HFF-Myc (cell line): ENCODE measurements at regions not wholly inside any gene's neighbourhood (a gene's known extent, or its start where the extent isn't known, plus 50 kb on each side); places are given as distances from the start of the nearest gene placed in this dataset.

Experiments
- DNase-seq: peaks from one replicate; pipeline ENCODE4 v3.0.0-alpha.2; 2011; ENCODE audit warnings: low read depth; ENCODE audit errors: extremely low read depth
- H3K4me3 ChIP-seq: replicated peaks from 2 replicates; pipeline ENCODE4 v1.5.1; 2011; ENCODE audit warnings: low read depth, mild to moderate bottlenecking, control low read depth, low read length
- CTCF ChIP-seq: IDR thresholded peaks from 2 replicates; pipeline ENCODE4 v1.5.1; 2012; ENCODE audit warnings: mild to moderate bottlenecking, low read depth, low read length, control low read depth; ENCODE audit errors: missing control alignments

GRCh38 chr6:18733921-18734550, 346.9 kb downstream of the RNF144B start:
- no peak for TF ChIP-seq CTCF
- DNase-seq = no peak
- no peak overlapping the region for H3K4me3 ChIP-seq

- DNase-seq = no peak
- H3K4me3 ChIP-seq = no peak overlapping the region
- TF ChIP-seq CTCF = no peak
Observed at GRCh38 chr6:18741741-18742140, 354.6 kb downstream of the RNF144B start.

DNA sequence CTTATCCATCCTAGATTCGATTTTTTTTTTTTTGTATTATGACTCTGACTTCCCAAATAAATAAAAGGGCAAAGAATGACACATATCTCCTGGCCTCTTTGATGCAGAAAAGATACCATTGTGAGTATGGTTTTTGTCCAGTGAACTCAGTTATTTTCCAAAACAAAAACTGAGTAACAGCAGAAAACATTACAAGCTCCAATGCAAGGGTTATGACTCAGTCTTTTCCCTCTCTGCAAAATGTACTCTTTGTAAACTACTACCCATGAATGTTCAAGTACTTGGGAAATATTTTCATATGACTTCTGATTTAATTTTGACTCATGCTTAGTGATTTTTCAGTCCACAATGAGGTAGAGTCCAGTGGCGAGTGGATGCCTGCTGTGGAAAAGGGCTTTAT, 355.3 kb downstream of the RNF144B start:
- no peak overlapping the region for H3K4me3 ChIP-seq
- no peak for TF ChIP-seq CTCF
- no peak for DNase-seq

DNA sequence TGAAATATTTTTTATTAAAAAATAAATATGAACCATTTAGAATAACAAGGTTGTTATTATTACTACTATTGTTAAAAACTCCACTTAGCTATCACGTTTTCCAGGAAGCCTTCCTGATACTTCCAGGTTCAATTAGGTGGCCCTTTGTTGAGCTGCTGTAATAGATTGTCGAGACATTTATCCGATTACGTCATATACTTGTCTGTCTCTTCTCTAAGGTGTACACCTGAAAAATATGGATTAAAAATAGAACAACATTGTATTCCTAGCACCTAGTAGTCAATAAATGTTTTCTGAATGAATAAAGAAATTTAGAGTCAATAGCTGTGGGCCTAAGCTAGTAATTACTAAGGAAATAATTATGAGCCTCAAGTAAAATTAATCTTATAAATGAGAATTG, 359.6 kb downstream of the RNF144B start:
- DNase-seq = no peak
- TF ChIP-seq CTCF = no peak
- no peak overlapping the region for H3K4me3 ChIP-seq

GRCh38 chr6:18748314-18748713, 361.2 kb downstream of the RNF144B start:
- DNase-seq = no peak
- no peak for TF ChIP-seq CTCF
- H3K4me3 ChIP-seq = no peak overlapping the region

DNA sequence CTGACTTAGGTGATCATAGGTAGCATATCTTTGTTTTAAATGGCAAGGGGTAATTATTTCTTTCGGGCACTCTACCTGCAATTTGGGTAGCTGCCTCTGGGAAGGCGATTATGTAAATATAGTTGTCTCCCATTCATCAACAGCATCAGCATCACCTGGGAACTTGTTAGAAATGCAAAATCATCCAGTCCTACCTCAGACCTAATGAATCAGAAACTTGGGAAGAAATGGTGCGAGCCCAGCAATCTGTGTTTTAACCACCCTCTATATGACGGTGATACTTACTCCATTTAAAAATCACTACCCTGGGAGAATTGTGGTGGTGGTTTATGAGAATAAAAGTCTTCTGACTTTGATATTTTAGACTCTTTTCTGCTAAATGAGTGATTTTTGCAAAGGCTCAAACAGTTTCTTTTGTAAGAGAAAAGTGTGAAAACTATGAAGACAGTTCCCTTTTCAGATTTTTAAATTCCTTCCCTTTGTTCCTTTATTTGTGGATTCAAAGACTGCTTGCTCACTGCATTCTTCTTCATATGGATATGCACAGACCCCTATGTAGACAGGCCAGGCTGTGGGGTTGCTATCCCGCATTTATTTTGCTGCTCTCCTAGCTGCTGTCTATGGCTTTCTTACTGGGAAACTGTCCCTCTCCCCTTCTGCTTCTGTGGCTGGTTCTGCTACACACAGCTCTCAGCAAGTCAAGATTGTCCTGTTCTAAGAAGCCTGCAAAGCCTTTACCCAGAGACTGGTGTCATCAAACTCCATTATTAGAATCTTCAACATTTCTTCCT, 365.3 kb downstream of the RNF144B start:
- TF ChIP-seq CTCF = no peak
- H3K4me3 ChIP-seq = no peak overlapping the region
- DNase-seq = no peak
